Neutrophil (primary cell): ENCODE measurements at regions not wholly inside any gene's neighbourhood (a gene's known extent, or its start where the extent isn't known, plus 50 kb on each side); places are given as distances from the start of the nearest gene placed in this dataset.

Source experiments
- H3K27ac ChIP-seq: fragments of 200-600 bp; sonication (generic); 2 replicates; pipeline ENCODE4 v1.5.1; 2016; ENCODE audit warnings: mild to moderate bottlenecking, moderate library complexity
- H3K27me3 ChIP-seq: fragments of 200-600 bp; sonication (generic); 2 replicates; pipeline ENCODE4 v1.6.0; 2016; ENCODE audit warnings: mild to moderate bottlenecking
- H3K36me3 ChIP-seq: fragments of 200-600 bp; sonication (generic); 2 replicates; pipeline ENCODE4 v1.5.1; 2017
- H3K4me1 ChIP-seq, 2 experiments: fragments of 200-600 bp in 1 of 2; sonication (generic) in 1 of 2; 1 replicate in 1 of 2; 2 replicates in 1 of 2; pipeline versions ENCODE4 v1.5.1 to v1.6.1; 2013 to 2016; ENCODE audit warnings: low read depth in 1 of 2, low read length in 1 of 2, mild to moderate bottlenecking in 1 of 2, moderate library complexity in 1 of 2; ENCODE audit not compliant: control insufficient read depth in 1 of 2, insufficient read depth in 1 of 2
- H3K4me3 ChIP-seq, 2 experiments: fragments of 200-600 bp in 1 of 2; sonication (generic) in 1 of 2; 1 replicate in 1 of 2; 2 replicates in 1 of 2; pipeline ENCODE4 v1.5.1; 2013 to 2016; ENCODE audit warnings: low read depth in 1 of 2, low read length in 1 of 2, mild to moderate bottlenecking in 1 of 2, moderate library complexity in 1 of 2
- H3K9me3 ChIP-seq: fragments of 200-600 bp; sonication (generic); 2 replicates; pipeline ENCODE4 v1.5.1; 2016
- TF ChIP-seq, protein P1 (sequence below): fragments of 200-600 bp; sonication (generic); IDR thresholded peaks from 2 replicates; pipeline ENCODE4 v1.5.1; 2016; ENCODE audit warnings: antibody characterized with exemption

GRCh38 chr18:29661924-29662323 lies 1380.6 kb downstream of the DSC3 start:
- no peaks in the 10 kb centered on the region for H3K4me1 ChIP-seq
- H3K4me3 ChIP-seq = no peak overlapping the region
- no peaks in the 10 kb centered on the region for H3K36me3 ChIP-seq
- TF ChIP-seq, protein P1, sequence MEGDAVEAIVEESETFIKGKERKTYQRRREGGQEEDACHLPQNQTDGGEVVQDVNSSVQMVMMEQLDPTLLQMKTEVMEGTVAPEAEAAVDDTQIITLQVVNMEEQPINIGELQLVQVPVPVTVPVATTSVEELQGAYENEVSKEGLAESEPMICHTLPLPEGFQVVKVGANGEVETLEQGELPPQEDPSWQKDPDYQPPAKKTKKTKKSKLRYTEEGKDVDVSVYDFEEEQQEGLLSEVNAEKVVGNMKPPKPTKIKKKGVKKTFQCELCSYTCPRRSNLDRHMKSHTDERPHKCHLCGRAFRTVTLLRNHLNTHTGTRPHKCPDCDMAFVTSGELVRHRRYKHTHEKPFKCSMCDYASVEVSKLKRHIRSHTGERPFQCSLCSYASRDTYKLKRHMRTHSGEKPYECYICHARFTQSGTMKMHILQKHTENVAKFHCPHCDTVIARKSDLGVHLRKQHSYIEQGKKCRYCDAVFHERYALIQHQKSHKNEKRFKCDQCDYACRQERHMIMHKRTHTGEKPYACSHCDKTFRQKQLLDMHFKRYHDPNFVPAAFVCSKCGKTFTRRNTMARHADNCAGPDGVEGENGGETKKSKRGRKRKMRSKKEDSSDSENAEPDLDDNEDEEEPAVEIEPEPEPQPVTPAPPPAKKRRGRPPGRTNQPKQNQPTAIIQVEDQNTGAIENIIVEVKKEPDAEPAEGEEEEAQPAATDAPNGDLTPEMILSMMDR = no peak
- no peaks in the 10 kb centered on the region for H3K27me3 ChIP-seq
- H3K27ac ChIP-seq = no peak overlapping the region
- H3K9me3 ChIP-seq = no peaks in the 10 kb centered on the region

GRCh38 chr18:29660777-29661176 lies 1381.8 kb downstream of the DSC3 start:
- Histone ChIP-seq H3K27me3 (no peaks in the 10 kb centered on the region), H3K27ac (no peak overlapping the region), H3K36me3 (no peaks in the 10 kb centered on the region), H3K9me3 (no peaks in the 10 kb centered on the region), H3K4me1 (no peaks in the 10 kb centered on the region), H3K4me3 (no peak overlapping the region)
- TF ChIP-seq, protein P1 = no peak

DNA sequence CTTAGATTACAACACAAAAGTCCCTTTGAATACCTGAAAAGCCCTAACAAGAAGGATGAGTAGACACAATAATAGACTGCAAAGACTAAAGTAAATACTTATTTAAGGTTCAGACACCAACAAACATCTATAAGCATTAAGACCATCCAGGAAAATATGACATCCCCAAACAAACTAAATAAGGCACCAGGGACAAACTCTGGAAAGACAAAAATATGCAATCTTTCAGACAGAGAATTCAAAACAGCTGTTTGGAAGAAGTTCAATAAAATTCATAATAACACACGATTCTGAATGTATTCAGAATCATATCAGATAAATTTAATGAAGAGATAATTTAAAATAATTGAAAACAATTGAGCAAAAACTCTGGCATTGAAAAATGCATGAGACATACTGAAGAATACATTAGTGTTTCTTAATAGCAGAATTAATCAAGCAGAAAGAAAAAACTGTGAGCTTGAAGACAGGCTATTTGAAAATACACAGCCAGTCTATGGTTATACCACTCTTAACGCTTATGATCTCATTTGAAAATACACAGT lies 1388.8 kb downstream of the DSC3 start:
- TF ChIP-seq, protein P1 = no peak

GRCh38 chr18:29652797-29653196 lies 1389.7 kb downstream of the DSC3 start:
- no peaks in the 10 kb centered on the region for H3K27me3 ChIP-seq

More for the DNA sequence above, 1388.8 kb downstream of the DSC3 start:
- H3K4me3 ChIP-seq = no peak overlapping the region
- H3K27me3 ChIP-seq = no peaks in the 10 kb centered on the region
- no peaks in the 10 kb centered on the region for H3K36me3 ChIP-seq
- no peak overlapping the region for H3K27ac ChIP-seq
- no peaks in the 10 kb centered on the region for H3K4me1 ChIP-seq
- H3K9me3 ChIP-seq = no peaks in the 10 kb centered on the region

DNA sequence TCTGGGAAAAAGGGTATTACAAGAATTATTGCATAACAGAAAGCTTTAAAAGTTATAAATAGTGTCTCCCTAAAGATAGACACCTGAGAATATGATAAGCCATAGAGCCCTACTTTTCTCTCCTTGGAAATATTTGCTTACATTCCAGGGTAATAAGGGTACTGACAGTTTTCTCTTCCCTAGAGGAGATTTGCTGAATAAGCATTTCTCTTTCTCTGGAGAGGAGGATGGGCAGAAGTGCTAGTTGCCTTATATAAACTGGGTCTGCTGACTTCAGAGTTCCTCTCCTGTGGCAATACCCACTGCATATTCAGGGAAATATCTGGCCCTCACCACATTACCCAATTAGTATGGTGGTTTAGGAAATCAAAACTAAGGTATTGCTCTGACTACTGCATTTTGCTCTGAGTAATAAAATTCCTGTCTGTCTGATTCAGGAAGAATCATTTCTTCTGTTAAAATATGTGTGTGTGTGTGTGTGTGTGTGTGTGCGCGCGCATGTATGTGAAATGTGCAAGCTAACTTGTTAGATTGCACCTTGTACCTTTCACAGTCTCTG lies 1391.3 kb downstream of the DSC3 start:
- no peaks in the 10 kb centered on the region for H3K9me3 ChIP-seq
- H3K27me3 ChIP-seq = no peaks in the 10 kb centered on the region
- H3K4me1 ChIP-seq = no peaks in the 10 kb centered on the region
- H3K27ac ChIP-seq = no peak overlapping the region
- no peaks in the 10 kb centered on the region for H3K36me3 ChIP-seq
- TF ChIP-seq, protein P1 = no peak
- no peak overlapping the region for H3K4me3 ChIP-seq

More at GRCh38 chr18:29652797-29653196, 1389.7 kb downstream of the DSC3 start:
- no peaks in the 10 kb centered on the region for H3K4me1 ChIP-seq
- no peak overlapping the region for H3K27ac ChIP-seq
- H3K4me3 ChIP-seq = no peak overlapping the region
- H3K9me3 ChIP-seq = no peaks in the 10 kb centered on the region
- TF ChIP-seq, protein P1 = no peak
- H3K36me3 ChIP-seq = no peaks in the 10 kb centered on the region
